GM19025 (cell line): ENCODE measurements at regions not wholly inside any gene's neighbourhood (a gene's known extent, or its start where the extent isn't known, plus 50 kb on each side); places are given as distances from the start of the nearest gene placed in this dataset.
"Not testable (repeated sequence)": the region's sequence is repeated elsewhere in the genome, so short reads cannot be mapped to it uniquely, and the experiment has no call there.

ENCODE experiments used
- ATAC-seq: cut with Tn5 transposase; IDR thresholded peaks from one replicate; pipeline ENCODE4 v1.9.1; 2021; ENCODE audit warnings: mild to moderate bottlenecking, low read depth, moderate library complexity; ENCODE audit not compliant: unreplicated experiment

- no peak for ATAC-seq
These were observed 748.7 kb upstream of the SALL3 start for GRCh38 chr18:78230911-78231310.

- ATAC-seq, result no peak
These were observed 747.4 kb upstream of the SALL3 start for GRCh38 chr18:78232196-78232595.

- no peak for ATAC-seq
These were observed 741.8 kb upstream of the SALL3 start for GRCh38 chr18:78237864-78238263.

GRCh38 chr18:78238404-78239089 is 741.1 kb upstream of the SALL3 start:
- no peak for ATAC-seq

- ATAC-seq, result no peak
These were observed 740.5 kb upstream of the SALL3 start for GRCh38 chr18:78239090-78239457.

- ATAC-seq, result no peak
These were observed 739.5 kb upstream of the SALL3 start for GRCh38 chr18:78240101-78240500.

GRCh38 chr18:78240627-78241252 is 738.9 kb upstream of the SALL3 start:
- ATAC-seq, result no peak

- no peak for ATAC-seq
These were observed 737.9 kb upstream of the SALL3 start for GRCh38 chr18:78241535-78242253.

GRCh38 chr18:78242254-78242643 is 737.4 kb upstream of the SALL3 start:
- no peak for ATAC-seq

- no peak for ATAC-seq
These were observed 736.8 kb upstream of the SALL3 start for GRCh38 chr18:78242806-78243205.

GRCh38 chr18:78244779-78245178 is 734.8 kb upstream of the SALL3 start:
- ATAC-seq, result no peak

- no peak for ATAC-seq
These were observed 734.2 kb upstream of the SALL3 start for GRCh38 chr18:78245451-78245850.

- ATAC-seq, result no peak
These were observed 733.6 kb upstream of the SALL3 start for GRCh38 chr18:78246050-78246449.

GRCh38 chr18:78246588-78246987 is 733.0 kb upstream of the SALL3 start:
- no peak for ATAC-seq

GRCh38 chr18:78247615-78248289 is 731.9 kb upstream of the SALL3 start:
- no peak for ATAC-seq

- ATAC-seq, result no peak
These were observed 724.6 kb upstream of the SALL3 start for GRCh38 chr18:78255013-78255412.

GRCh38 chr18:78268226-78268988 is 711.2 kb upstream of the SALL3 start:
- ATAC-seq, result no peak

- no peak for ATAC-seq
These were observed 707.8 kb upstream of the SALL3 start for GRCh38 chr18:78271790-78272189.

GRCh38 chr18:78273876-78274275 is 705.7 kb upstream of the SALL3 start:
- no peak for ATAC-seq

GRCh38 chr18:78283425-78283824 is 696.2 kb upstream of the SALL3 start:
- ATAC-seq, result not testable (repeated sequence)
